SK-N-SH treated with all-trans-retinoic acid at 6 μM for 48 hours (cell line): ENCODE measurements at regions not wholly inside any gene's neighbourhood (a gene's known extent, or its start where the extent isn't known, plus 50 kb on each side); places are given as distances from the start of the nearest gene placed in this dataset.

Source experiments
- ATAC-seq: fragments of 200-7000 bp; cut with Tn5 transposase; 3 replicates; pipeline ENCODE4 v1.9.1; 2020; ENCODE audit warnings: mild to moderate bottlenecking, moderate library complexity
- ARNTL ChIP-seq: fragments of 450-650 bp; formaldehyde crosslinking; IDR thresholded peaks from 2 replicates; pipeline ENCODE4 v1.5.0; 2020; ENCODE audit warnings: low read depth, mild to moderate bottlenecking, moderate library complexity, borderline replicate concordance
- CREB5 ChIP-seq: fragments of 250-450 bp; sonication (Bioruptor Pico); IDR thresholded peaks from 2 replicates; pipeline ENCODE4 v1.5.1; 2020; ENCODE audit warnings: low read depth, mild to moderate bottlenecking, moderate library complexity
- CSDC2 ChIP-seq: fragments of 250-450 bp; sonication (Bioruptor Pico); IDR thresholded peaks from 2 replicates; pipeline ENCODE4 v1.5.0; 2020; ENCODE audit warnings: mild to moderate bottlenecking, moderate library complexity
- CSRNP3 ChIP-seq: fragments of 250-450 bp; sonication (Bioruptor Pico); IDR thresholded peaks from 2 replicates; pipeline ENCODE4 v1.5.1; 2021; ENCODE audit warnings: mild to moderate bottlenecking, moderate library complexity
- ESRRG ChIP-seq: fragments of 250-450 bp; sonication (Bioruptor Pico); IDR thresholded peaks from 2 replicates; pipeline ENCODE4 v1.6.1; 2021; ENCODE audit warnings: mild to moderate bottlenecking
- GLIS3 ChIP-seq: fragments of 250-450 bp; sonication (Bioruptor Pico); IDR thresholded peaks from 2 replicates; pipeline ENCODE4 v1.5.0; 2020; ENCODE audit warnings: mild to moderate bottlenecking, moderate library complexity
- ISL1 ChIP-seq: fragments of 250-450 bp; sonication (Bioruptor Pico); IDR thresholded peaks from 2 replicates; pipeline ENCODE4 v2.1.2; 2022; ENCODE audit warnings: mild to moderate bottlenecking, moderate library complexity
- OSR1 ChIP-seq: fragments of 250-450 bp; sonication (Bioruptor Pico); IDR thresholded peaks from 2 replicates; pipeline ENCODE4 v1.8.0; 2022; ENCODE audit warnings: moderate library complexity, mild to moderate bottlenecking, inconsistent platforms
- PATZ1 ChIP-seq: fragments of 250-450 bp; sonication (Bioruptor Pico); IDR thresholded peaks from 2 replicates; pipeline ENCODE4 v1.8.0; 2020; ENCODE audit warnings: mild to moderate bottlenecking, moderate library complexity, borderline replicate concordance
- POU6F1 ChIP-seq: fragments of 250-450 bp; sonication (Bioruptor Pico); IDR thresholded peaks from 2 replicates; pipeline ENCODE4 v1.8.0; 2021; ENCODE audit warnings: low read depth, mild to moderate bottlenecking, moderate library complexity, borderline replicate concordance
- PPARA ChIP-seq: fragments of 250-450 bp; sonication (Bioruptor Pico); IDR thresholded peaks from 2 replicates; pipeline ENCODE4 v1.5.0; 2020; ENCODE audit warnings: mild to moderate bottlenecking, borderline replicate concordance
- RARB ChIP-seq: fragments of 250-450 bp; sonication (Bioruptor Pico); IDR thresholded peaks from 2 replicates; pipeline ENCODE4 v1.8.0; 2021; ENCODE audit warnings: mild to moderate bottlenecking, moderate library complexity
- TCF4 ChIP-seq: fragments of 250-450 bp; sonication (Bioruptor Pico); IDR thresholded peaks from 2 replicates; pipeline ENCODE4 v1.8.0; 2021; ENCODE audit warnings: mild to moderate bottlenecking, moderate library complexity, borderline replicate concordance
- TOX ChIP-seq: fragments of 250-450 bp; sonication (Bioruptor Pico); IDR thresholded peaks from 2 replicates; pipeline ENCODE4 v1.8.0; 2021; ENCODE audit warnings: mild to moderate bottlenecking, moderate library complexity, borderline replicate concordance
- TSHZ2 ChIP-seq: fragments of 250-450 bp; sonication (Bioruptor Pico); IDR thresholded peaks from 2 replicates; pipeline ENCODE4 v1.5.0; 2020; ENCODE audit warnings: mild to moderate bottlenecking, moderate library complexity
- ZC3H10 ChIP-seq: fragments of 250-450 bp; sonication (Bioruptor Pico); IDR thresholded peaks from 2 replicates; pipeline ENCODE4 v1.5.1; 2021; ENCODE audit warnings: mild to moderate bottlenecking, moderate library complexity
- ZFP3 ChIP-seq: fragments of 250-450 bp; sonication (Bioruptor Pico); IDR thresholded peaks from 2 replicates; pipeline ENCODE4 v1.5.0; 2020; ENCODE audit warnings: mild to moderate bottlenecking, moderate library complexity
- ZFP30 ChIP-seq: fragments of 450-650 bp; formaldehyde crosslinking; IDR thresholded peaks from 2 replicates; pipeline ENCODE4 v1.5.0; 2022; ENCODE audit warnings: mild to moderate bottlenecking, moderate library complexity
- ZNF565 ChIP-seq: fragments of 450-650 bp; formaldehyde crosslinking; conservative IDR thresholded peaks from 2 replicates; pipeline ENCODE4 v1.5.0; 2020; ENCODE audit warnings: low read depth, mild to moderate bottlenecking, moderate library complexity
- ZNF8 ChIP-seq: fragments of 450-650 bp; formaldehyde crosslinking; IDR thresholded peaks from 2 replicates; pipeline ENCODE4 v1.5.0; 2020; ENCODE audit warnings: mild to moderate bottlenecking, moderate library complexity

- no peak for TF ChIP-seq TCF4 (CRISPR knock-in tag)
- TF ChIP-seq ZNF565 (CRISPR knock-in tag) = no peak
- TF ChIP-seq ZFP3 = no peak
- TF ChIP-seq ARNTL (CRISPR knock-in tag) = no peak
- no peak for TF ChIP-seq POU6F1 (CRISPR knock-in tag)
- no peak for ATAC-seq
Observed at GRCh38 chr1:163772246-163772645, 450.5 kb downstream of the NUF2 start.

GRCh38 chr1:163773396-163773795 lies 451.6 kb downstream of the NUF2 start:
- TF ChIP-seq CSRNP3 (CRISPR knock-in tag) (no peak), ISL1 (CRISPR knock-in tag) (no peak), ESRRG (no peak), POU6F1 (CRISPR knock-in tag) (no peak), TOX (no peak), ZNF8 (CRISPR knock-in tag) (no peak), PPARA (CRISPR knock-in tag) (no peak), ZFP3 (no peak), ARNTL (CRISPR knock-in tag) (no peak), ZFP30 (no peak), ZNF565 (CRISPR knock-in tag) (no peak), OSR1 (CRISPR knock-in tag) (no peak), TSHZ2 (no peak), CSDC2 (CRISPR knock-in tag) (no peak), ZC3H10 (CRISPR knock-in tag) (no peak), RARB (CRISPR knock-in tag) (no peak)
- no peak for ATAC-seq

- no peak for ATAC-seq
- TF ChIP-seq GLIS3 (CRISPR knock-in tag) (no peak), TOX (no peak), OSR1 (CRISPR knock-in tag) (no peak), ZFP3 (no peak), TCF4 (CRISPR knock-in tag) (no peak), ZNF8 (CRISPR knock-in tag) (no peak), ARNTL (CRISPR knock-in tag) (no peak), ISL1 (CRISPR knock-in tag) (no peak), CREB5 (CRISPR knock-in tag) (no peak), PATZ1 (CRISPR knock-in tag) (no peak), ESRRG (no peak), POU6F1 (CRISPR knock-in tag) (no peak), TSHZ2 (no peak), ZNF565 (CRISPR knock-in tag) (no peak)
Observed at GRCh38 chr1:163774401-163774945, 452.7 kb downstream of the NUF2 start.
